Activated CD4-positive, alpha-beta T cell treated with anti-CD3 and anti-CD28 coated beads for 24 hours (primary cell): ENCODE measurements at regions not wholly inside any gene's neighbourhood (a gene's known extent, or its start where the extent isn't known, plus 50 kb on each side); places are given as distances from the start of the nearest gene placed in this dataset.

Experiments
- DNase-seq, 2 donors: peaks; one replicate each; pipeline ENCODE4 v3.0.0-alpha.2; 2020; ENCODE audit warnings: low read depth in 2 of 2

DNA sequence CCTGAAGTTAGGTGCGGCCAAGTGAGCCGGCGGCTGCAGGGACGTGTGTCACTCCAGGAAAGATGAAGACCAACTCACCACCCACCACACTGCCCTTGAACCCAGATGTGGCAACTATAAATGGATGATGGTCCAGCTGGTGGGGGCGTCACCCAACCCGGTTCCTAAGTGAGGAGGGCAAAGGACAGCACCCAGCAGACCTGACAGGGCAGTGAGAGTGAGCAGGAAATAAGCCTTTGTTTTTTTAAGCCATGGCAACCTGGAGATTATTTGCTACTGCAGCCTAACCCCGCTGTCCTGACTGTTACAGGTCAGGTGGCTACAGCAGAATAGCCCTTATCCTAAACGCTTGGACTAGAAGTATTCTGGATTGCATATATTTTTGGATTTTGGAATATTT, 228.9 kb downstream of the CTTN start:
- no peak for DNase-seq

DNA sequence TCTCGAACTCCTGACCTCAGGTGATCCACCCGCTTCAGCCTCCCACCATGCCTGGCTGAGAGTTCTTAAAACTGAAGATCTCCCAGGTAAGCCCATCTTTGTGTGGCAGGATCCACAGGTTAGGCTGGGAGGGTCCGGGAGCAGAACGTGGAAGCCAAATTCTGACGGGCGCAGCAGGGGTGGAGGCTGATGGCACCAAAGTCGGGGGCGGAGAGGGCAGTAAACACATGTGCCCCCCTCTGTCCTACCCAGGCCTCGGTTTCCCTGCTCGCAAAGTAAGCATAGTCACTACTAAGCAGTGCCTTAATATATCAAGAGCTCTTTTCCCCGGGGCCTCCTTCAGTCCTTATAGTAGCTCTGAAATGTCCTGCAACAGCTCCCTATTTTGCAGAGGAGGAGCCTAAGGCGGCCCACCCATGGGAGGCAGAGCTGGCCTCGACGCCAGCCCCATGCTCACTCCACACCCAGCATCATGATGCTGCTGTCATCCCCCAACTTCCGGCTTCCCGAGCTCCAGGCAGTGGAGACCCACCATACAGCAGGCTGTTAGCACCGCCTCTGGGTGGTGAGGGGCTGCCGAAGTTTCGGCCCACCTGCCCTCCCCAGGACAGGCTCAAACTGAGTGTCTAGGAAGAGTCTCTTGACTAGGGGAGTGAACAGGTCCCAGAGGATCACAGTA, 230.0 kb downstream of the CTTN start:
- DNase-seq, result no peak

DNA sequence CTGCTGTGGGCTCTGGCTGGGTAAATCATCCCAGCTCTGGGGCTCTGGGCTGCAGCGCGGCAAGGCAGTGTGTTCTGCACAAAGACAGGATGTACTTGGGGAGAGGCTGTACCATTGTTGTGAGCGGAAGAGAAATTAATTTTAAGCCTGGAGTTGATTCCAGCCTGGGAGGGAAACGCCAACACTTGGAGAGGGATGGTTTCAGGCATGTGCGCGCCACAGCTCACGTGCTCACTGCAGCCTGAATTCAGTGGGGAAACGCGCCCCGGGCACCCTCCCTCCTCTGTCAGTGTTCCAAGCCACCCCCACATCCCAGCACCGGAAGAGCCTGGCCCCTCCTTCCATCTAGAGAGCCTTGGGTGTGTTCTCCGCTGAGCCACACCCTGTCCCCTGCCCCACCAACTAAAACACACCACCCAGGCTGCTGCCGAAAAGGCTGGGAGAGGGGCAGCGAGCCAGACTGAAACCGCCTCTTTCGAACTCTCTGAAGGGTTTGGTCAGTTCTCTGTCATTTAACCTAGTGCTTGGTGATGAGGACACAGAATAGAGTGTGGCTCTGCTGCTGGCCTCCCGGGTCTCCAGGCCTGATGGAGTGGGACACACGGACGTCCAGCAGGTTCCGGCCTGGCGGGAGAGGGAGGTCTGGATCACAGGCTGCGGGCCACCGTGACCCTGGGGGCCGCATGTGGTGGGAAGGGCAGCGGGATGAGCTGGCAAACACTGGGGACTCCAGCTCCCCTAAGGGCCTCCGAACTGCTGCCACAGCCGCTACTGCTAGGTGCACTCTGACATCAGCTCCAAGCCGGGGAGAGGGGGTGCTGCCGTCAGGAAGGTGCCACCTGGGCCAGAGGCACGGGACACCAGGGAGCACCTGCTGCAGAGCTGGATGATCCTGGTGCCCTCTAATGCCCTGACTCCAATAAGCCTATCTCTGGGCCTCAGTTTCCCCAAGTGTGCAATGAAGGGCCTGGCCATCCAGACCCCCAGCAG, 230.8 kb downstream of the CTTN start:
- no peak for DNase-seq

DNA sequence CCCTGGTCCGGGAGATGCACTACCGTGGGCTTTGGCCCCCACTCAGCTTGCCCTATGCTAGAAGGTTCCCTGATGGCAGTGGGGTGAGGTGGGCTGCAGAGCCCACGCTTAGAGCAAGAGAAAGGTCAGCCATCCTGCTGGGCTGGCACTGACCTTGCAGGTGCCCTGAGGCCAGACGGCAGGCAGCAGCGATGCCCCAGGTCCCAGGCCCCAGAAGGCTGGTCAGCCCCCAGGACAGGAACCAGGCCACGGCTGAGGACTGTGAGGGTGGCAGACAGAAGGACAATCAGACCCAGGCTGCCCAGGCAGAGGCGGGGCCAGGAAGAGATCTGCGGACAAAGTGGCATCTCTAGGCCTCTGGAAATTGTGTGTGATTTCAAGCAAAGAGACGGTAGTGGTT, 231.7 kb downstream of the CTTN start:
- DNase-seq, result no peak

DNA sequence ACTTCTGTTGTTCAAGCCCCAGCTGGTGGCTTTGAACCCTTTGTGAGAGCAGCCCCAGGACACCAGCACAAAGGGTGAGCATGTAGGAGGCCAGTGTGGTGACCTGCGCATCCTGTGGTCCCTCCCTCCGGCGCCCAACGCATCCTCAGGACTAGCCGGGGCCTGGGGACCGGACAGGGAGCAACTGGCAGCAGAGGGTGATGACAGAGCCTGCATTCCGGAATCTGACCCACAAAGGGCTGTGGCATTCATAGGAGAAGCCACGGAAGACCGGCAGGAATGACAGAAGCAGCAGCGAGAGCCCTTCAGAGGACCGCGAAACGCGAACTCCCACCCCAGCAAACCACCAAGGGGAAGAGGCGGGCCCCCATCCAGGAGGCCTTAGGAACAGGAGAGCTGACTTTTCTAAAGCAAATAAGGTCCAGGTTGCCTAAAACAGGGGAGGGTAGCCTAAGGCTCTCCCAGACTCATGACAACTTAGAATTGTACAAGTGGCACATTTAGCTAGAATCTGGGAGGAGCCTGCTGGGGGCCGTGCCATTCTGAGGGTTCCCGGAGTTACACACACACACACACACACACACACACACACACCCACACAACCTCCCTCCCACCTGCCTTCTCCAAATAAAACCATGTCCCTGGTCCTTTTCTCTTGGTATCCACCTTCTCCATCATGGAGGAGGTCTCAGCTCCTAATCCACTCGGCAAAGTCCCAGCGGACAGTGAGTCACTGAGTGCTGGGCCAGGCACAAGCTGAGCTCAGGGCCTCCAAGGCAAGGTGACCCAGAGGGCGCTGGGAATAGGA, 232.7 kb downstream of the CTTN start:
- no peak for DNase-seq

DNA sequence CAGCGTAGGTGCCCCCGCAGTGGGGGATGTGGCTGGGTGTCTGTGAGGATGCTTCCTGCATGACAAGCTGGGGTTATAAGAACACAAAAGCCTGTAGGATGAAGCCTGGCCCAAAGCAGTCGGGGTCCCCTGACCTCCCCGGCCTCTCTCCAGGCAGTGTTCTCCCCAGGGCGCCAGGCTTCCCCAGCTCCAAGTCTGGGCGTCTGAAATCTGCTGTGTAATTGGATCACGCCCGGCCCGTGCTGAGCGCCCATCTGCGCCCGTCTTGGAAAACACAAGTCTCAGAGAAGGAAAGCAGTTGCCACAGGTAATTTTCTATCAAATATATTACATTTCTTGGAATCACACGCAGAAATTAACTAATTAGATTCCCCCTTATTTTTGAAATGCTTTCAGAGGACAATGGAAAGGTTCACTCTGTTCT, 233.3 kb downstream of the CTTN start:
- no peak for DNase-seq

DNA sequence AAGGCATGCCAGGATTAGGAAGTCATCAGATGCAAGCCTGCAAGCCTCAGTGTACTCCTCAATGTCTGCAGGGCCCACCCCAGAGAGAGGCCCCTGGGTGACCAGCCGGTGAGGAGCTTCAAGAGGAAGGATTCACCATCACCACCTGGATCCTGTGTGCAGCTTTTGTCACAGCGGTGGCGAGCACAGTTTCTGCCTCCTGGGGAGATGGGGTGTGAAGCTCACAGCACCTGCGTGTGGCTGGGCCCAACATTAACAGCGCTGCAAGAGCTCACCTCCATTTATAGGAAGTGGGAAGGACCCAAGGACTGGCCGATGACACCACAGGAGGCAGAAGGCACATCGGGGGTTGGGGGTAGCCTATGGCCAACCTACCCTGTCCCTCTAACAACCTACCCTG, 235.3 kb downstream of the CTTN start:
- DNase-seq, result no peak

DNA sequence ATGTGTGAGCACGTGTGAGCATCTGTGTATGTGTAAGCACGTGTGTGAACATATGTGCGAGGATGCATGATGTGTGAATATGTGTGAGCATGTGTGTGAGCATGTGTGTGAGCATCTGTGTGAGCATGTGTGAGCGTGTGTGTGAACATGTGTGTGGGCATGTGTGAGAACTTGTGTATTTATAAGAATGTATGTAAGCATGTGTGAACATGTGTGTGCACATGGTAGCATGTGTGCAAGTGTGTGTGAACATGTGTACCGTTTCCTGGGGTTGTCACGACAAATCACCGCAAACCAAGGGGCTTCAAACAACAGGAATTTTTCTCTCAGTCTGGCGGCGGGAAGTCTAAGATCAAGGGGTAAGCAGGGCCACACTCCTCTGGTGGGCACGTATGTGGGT, 238.3 kb downstream of the CTTN start:
- no peak for DNase-seq

DNA sequence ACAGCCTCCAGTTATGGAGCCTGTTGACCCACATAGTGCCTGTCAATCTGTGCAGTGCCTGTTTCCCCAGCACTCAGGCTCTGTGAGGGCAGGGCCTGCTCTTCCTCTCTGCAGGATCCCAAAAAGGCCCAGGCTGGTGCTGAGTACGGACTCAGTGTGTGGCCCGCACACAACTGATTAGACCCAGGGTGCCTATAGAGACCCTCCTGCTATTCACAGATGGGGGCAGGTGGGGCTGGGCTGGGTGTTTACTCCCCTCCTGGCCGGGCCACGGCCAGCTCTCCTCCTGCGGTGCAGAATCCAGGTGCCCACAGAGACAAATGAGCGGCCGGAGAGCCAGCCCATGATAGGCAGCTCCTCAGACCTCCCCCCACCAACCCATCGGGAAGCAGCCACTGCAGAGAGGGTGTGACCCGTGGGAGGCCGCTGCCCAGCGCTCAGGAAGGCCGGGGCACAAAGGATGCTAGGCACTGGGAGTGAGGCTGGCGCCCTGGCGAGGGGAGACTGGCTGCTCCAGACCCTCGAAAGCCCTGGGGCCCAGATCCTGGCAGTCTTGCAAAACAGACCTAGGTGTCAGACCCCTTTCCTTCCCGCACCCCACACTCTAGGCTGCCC, 239.0 kb downstream of the CTTN start:
- no peak for DNase-seq

DNA sequence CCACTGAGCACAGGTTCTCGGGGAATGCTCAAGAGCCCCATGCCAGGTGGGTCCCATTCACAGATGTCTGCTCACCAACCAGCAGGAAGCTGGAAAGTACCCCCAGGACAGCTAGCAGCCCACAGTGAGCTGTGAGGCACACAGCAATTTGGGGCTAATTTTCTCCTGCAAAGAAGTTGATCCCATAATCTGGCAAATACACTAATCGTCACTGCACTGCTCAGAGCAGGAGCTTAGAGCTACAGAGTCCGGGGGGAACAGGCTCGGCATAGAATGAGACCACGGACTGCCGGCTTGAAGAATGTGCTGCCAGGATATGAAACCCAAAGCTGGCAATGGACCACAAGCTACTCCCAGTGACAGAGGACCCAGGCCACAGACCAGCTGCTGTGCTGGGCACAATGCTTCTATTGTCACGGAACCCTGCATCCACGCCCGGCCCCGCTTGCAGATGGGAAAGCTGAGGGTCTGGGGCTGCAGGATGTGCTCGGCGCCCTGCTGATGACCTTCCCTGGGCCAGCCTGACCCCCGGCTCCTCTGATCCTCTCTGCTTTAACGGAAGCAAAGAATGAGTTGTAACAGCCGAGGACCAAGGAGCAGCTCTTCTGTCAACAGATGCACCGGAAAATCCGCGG, 239.7 kb downstream of the CTTN start:
- DNase-seq, result no peak

DNA sequence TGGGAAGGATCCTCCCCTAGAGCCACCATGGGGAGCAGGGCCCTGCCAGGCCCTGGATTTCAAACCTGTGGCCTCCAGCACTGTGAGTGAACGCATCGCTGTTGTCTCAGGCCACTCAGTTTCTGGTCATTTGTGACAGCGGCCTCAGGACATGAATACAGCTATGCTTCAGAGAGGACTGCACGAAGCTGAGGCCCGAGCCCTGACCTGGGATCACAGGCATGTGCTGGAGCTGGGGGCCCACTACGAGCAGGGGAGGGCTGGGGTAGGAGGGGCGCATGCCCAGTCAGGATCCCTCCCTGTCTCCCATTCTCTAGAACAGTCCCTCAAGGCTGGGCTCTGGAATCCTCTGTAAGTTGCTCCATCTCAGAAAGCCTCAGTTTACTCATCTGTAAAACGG, 242.1 kb downstream of the CTTN start:
- no peak for DNase-seq

DNA sequence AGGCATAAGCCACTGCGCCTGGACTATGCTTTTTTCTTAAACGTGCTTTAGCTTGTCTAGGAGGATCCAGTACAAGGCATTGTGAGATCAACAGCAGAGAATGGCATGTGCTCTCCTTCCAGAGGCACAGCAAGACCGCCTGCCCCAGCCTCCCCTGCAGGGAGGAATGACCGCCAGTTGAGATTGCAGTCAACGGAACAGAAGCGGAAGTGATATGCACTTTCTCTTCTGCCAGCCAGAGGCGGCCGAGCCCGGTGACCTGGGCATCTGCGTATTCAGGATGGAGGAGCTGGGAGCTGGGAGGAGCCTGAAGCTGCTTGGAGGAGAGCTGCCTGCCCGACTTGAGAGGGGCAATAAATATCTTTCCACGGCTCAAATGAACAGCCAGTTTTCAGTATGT, 243.0 kb downstream of the CTTN start:
- no peak for DNase-seq

DNA sequence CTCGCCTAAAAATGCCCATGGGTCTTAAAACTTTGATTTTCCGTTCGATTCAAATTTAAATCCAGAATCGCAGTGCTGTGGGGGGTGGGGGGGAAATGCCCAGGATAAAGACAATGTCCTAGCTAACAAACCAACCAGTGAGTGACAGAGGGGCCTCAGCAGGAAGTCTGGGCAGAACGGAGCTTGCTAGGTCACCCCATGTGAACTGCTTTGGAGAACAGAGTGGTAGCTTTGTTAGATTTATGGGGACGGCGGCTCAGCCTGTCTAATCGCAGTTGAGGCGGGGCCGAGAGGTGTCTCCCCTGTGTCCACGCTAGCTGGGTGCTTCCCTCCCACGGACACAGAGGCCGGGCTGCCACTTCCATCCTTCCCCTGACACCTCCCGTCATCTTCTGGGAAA, 243.9 kb downstream of the CTTN start:
- no peak for DNase-seq

DNA sequence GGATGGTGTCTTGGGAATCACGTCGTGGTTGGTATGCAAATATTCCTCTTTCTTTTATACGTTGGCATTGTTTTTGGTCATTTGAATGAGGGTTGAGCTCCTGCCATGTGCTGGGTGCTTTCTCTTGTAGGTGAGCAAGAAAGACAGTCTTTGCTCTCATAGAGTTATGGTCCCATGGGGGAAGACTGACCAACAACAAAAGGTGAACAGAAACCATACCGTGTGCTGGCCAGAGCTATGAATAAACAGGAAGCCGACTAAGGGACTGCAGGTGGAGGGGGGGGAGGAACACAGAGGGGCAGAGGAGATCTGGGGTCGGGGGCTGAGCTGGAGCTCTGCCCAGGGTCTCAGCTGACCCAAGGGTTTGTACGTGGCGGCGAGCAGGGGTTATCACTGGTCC, 245.3 kb downstream of the CTTN start:
- no peak for DNase-seq

DNA sequence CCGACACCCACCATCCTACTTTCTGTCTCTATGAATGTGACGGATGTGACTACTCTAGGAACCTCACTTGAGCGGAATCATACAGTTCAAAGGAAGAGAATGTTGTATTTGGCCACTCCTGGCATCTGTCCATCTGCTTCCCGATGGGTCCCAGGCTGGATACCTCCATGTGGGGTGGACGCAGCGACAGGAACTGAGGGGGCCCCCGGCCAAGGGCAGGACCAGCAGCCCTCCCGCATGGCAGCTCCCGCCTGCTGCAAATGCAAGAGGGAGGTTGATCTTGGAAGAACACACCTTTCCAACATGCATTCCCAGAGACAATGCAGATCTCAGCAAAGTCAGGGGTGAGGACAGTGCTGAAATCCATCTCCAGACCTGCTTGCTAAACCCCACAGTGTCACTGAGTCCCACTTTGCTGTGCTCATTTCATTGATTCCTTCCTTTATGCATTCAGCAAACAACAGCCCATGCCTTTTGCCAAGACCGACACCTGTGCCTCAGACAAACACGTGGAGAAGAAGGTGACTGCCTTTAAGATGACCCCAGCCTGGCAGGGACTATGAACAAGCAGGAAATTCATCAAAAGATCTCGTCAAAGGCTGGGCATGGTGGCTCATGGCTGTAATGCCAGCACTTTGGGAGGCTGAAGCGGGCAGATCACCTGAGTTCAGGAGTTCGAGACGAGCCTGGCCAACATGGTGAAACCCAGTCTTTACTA, 246.2 kb downstream of the CTTN start:
- DNase-seq, result no peak

DNA sequence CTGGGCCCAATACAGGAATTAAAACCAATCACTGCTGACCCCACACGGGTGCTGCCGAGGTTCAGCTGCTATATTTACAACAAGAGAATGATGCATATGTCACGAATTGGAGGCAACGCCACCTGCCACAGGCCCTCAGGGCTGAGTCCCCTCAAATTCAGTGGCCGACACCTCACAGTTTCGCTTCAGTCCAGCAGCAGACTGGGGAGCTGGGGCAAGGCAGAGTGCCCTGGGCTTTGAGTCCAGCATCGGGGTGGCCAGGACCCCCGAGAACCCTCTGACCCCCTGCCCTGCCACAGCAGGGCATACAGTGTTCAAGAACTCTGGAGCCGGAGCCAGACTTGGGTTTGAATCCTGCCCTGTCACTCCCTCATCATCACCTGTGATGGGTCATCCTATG, 247.2 kb downstream of the CTTN start:
- no peak for DNase-seq

DNA sequence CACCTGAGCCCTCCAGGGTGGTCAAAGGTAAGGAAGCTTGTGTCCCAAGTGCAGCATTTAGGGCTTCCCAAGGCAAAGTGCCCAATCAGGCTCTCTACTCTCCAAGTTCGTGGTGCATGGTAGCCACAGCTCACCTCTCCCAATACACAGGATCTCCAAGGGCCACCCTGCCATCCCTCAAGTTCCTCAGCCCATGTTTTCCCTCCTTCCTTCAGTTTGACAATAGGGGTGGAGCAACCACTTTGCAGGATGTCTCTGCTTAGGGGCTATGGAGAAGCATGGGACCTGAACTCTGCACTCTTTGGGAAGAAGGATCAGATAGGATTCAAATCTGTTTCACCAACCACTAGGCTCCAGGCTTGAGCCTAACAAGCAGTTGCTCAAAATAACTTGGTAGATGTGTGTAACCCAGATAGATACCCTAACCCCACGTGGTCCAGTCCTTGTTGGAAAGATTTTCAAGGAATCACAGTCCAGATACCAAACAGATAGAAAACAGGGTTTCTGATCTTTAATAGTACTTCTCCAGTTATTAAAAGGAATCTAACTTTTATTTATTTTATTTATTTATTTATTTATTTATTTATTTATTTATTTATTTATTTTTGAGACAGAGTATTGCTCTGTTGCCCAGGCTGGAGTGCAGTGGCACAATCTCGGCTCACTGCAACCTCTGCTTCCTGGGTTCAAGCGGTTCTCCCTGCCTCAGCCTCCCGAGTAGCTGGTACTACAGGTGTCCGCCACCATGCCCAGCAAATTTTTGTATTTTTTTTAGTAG, 248.1 kb downstream of the CTTN start:
- no peak for DNase-seq

DNA sequence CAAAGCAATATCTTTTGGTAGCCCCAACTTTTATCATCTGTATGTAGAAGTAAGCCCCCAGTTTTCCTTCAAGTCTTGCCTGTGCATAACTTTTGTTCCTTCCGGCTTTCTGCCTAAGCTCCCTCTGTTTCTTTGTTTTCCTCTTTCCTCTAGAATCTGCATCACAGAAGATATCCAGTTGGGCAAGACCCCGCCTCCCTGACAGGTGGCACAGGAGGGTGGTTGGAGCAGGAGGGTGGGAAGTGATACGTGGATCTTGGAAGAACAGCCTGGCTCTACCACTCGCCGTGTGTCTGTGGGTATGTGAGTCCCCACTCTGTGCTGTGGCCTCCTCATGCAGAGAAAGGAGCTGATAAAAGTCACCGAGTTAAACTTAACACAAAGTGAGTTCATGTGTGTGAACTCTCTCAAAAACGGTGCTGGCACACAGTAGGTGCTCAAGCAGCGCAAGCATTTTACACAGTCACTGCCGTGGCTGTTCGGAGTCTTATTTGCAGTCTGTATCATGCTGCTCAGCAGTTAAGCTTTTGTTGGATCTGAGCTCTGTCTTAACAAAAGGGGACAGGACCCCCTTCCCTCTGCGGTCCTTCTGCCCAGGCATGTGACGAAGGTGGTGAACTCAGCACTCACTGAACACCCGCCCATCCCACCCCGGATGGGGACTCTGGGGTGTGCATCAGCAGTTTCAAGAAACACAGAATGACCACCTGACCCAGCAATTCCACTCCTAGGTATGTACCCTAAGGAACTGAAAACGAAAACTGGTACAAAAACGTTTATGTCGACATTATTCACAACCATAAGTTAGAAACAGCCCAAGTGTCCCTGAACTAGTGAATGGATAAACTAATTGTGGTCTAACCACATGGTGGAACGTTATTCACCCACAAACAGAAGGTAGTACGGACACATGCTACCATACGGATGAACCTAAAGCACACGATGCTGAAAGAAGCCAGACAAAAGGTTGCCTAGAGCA, 249.1 kb downstream of the CTTN start:
- DNase-seq, result no peak
